T-cell (primary cell): ENCODE measurements at regions not wholly inside any gene's neighbourhood (a gene's known extent, or its start where the extent isn't known, plus 50 kb on each side); places are given as distances from the start of the nearest gene placed in this dataset.

Experiments
- ATAC-seq, 4 experiments: fragments of 200-7000 bp in 3 of 4; fragments of 150-1000 bp in 1 of 4; cut with Tn5 transposase; replicated peaks in 1 of 4; 1 replicate in 3 of 4; 2 replicates in 1 of 4; pipeline ENCODE4 v1.10.0; 2021; ENCODE audit warnings: moderate library complexity in 3 of 4, mild to moderate bottlenecking in 2 of 4, moderate number of reproducible peaks in 1 of 4
- CTCF ChIA-PET, 2 donors: fragments of 300-600 bp; sonication (Branson Sonifier 250); formaldehyde crosslinking; loops; one replicate each; lab custom pipeline; 2022; ENCODE audit warnings: antibody characterized with exemption in 2 of 2; lab: Charles Lee
- POLR2A ChIA-PET, 2 donors: fragments of 300-600 bp; sonication (Branson Sonifier 250); formaldehyde crosslinking; loops; one replicate each; lab custom pipeline; 2022; ENCODE audit warnings: antibody characterized with exemption in 2 of 2; lab: Charles Lee
- DNase-seq, 35 experiments: peaks; one replicate each; pipeline versions ENCODE4 v3.0.0 to v3.0.0-alpha.2; 2013 to 2023
- H3K27ac ChIP-seq: one replicate; pipeline ENCODE4 v1.5.1; 2013; ENCODE audit warnings: low read length
- H3K27me3 ChIP-seq, 2 experiments: replicated peaks in 1 of 2; 1 replicate in 1 of 2; 2 replicates in 1 of 2; pipeline versions ENCODE4 v1.6.1 to v1.7.0; 2013; ENCODE audit warnings: low read length in 1 of 2, mixed read lengths in 1 of 2; ENCODE audit not compliant: control insufficient read depth in 2 of 2, insufficient read depth in 2 of 2; ENCODE audit errors: extremely low read depth in 1 of 2
- H3K36me3 ChIP-seq, 2 donors: 1 replicate in 1 of 2; 2 replicates in 1 of 2; pipeline versions ENCODE4 v1.6.1 to v1.7.0; 2013; ENCODE audit warnings: low read length in 1 of 2; ENCODE audit not compliant: control insufficient read depth in 2 of 2, insufficient read depth in 1 of 2; ENCODE audit errors: extremely low read depth in 1 of 2
- H3K4me1 ChIP-seq, 2 experiments: 1 replicate in 1 of 2; 2 replicates in 1 of 2; pipeline versions ENCODE4 v1.6.1 to v1.7.0; 2013; ENCODE audit warnings: low read length in 2 of 2, mixed read lengths in 1 of 2; ENCODE audit not compliant: insufficient read depth in 2 of 2, control insufficient read depth in 1 of 2; ENCODE audit errors: extremely low read depth in 1 of 2
- H3K4me3 ChIP-seq, 2 donors: 1 replicate in 1 of 2; 2 replicates in 1 of 2; pipeline versions ENCODE4 v1.5.1 to v1.7.0; 2013; ENCODE audit warnings: mild to moderate bottlenecking in 2 of 2, low read length in 1 of 2, moderate library complexity in 1 of 2; ENCODE audit not compliant: control insufficient read depth in 1 of 2; ENCODE audit errors: extremely low read depth in 1 of 2
- H3K9me3 ChIP-seq: 2 replicates; pipeline ENCODE4 v1.7.0; 2013
- H3K27ac Mint-ChIP-seq, 2 donors: one replicate each; pipeline ENCODE4 v1.8.0; 2020 to 2021; ENCODE audit warnings: mild to moderate bottlenecking in 2 of 2, mixed read lengths in 2 of 2
- H3K27me3 Mint-ChIP-seq, 2 donors: one replicate each; pipeline ENCODE4 v1.8.0; 2021 to 2022; ENCODE audit warnings: mixed read lengths in 2 of 2
- H3K36me3 Mint-ChIP-seq: one replicate; pipeline ENCODE4 v1.8.0; 2021; ENCODE audit warnings: mixed read lengths
- H3K4me1 Mint-ChIP-seq, 3 donors: one replicate each; pipeline ENCODE4 v1.8.0; 2020 to 2022; ENCODE audit warnings: mixed read lengths in 3 of 3, mild to moderate bottlenecking in 1 of 3
- H3K4me3 Mint-ChIP-seq, 3 donors: one replicate each; pipeline ENCODE4 v1.8.0; 2020 to 2022; ENCODE audit warnings: mild to moderate bottlenecking in 3 of 3, mixed read lengths in 3 of 3, moderate library complexity in 3 of 3
- H3K9me3 Mint-ChIP-seq, 3 donors: one replicate each; pipeline ENCODE4 v1.8.0; 2020 to 2022; ENCODE audit warnings: mixed read lengths in 3 of 3
- WGBS: methylation state at CpG from one replicate; pipeline ENCODE4 v1.1.5; 2013; ENCODE audit warnings: missing lambda C conversion rate; ENCODE audit not compliant: insufficient coverage; 5-methylcytosine and 5-hydroxymethylcytosine counted together

GRCh38 chr3:39753391-39753790 lies 56.0 kb upstream of the MYRIP start:
- Mint-ChIP-seq H3K36me3 (no peaks in the 10 kb centered on the region), H3K4me3 (no peak overlapping the region), H3K9me3 (no peaks in the 10 kb centered on the region), H3K27ac (no peak overlapping the region), H3K4me1 (no peaks in the 10 kb centered on the region), H3K27me3 (peaks cover 0 to 19% of the 10 kb centered on the region in 2 donors)
- no CpG with 5 or more reads among the region's 1 CpG for WGBS
- DNase-seq: no peak
- Histone ChIP-seq H3K4me3 (no peak overlapping the region), H3K27me3 (no peaks in the 10 kb centered on the region), H3K9me3 (no peaks in the 10 kb centered on the region), H3K36me3 (no peaks in the 10 kb centered on the region), H3K4me1 (peaks cover 0 to 2% of the 10 kb centered on the region in 2 experiments), H3K27ac (no peak overlapping the region)
- ChIA-PET POLR2A (no interaction called here), CTCF (no interaction called here)
- no peak for ATAC-seq

GRCh38 chr3:39754549-39754948 lies 54.9 kb upstream of the MYRIP start:
- Mint-ChIP-seq H3K36me3 (no peaks in the 10 kb centered on the region), H3K27ac (no peak overlapping the region), H3K27me3 (peaks cover 0 to 19% of the 10 kb centered on the region in 2 donors), H3K9me3 (no peaks in the 10 kb centered on the region), H3K4me1 (no peaks in the 10 kb centered on the region), H3K4me3 (no peak overlapping the region)
- Histone ChIP-seq H3K4me3 (no peak overlapping the region), H3K27me3 (no peaks in the 10 kb centered on the region), H3K36me3 (no peaks in the 10 kb centered on the region), H3K9me3 (no peaks in the 10 kb centered on the region), H3K27ac (no peak overlapping the region), H3K4me1 (peaks cover 0 to 2% of the 10 kb centered on the region in 2 experiments)
- ATAC-seq (no peak), DNase-seq (no peak)
- no CpG with 5 or more reads among the region's 3 CpGs for WGBS
- CTCF ChIA-PET: no interaction called here
- POLR2A ChIA-PET: no interaction called here

DNA sequence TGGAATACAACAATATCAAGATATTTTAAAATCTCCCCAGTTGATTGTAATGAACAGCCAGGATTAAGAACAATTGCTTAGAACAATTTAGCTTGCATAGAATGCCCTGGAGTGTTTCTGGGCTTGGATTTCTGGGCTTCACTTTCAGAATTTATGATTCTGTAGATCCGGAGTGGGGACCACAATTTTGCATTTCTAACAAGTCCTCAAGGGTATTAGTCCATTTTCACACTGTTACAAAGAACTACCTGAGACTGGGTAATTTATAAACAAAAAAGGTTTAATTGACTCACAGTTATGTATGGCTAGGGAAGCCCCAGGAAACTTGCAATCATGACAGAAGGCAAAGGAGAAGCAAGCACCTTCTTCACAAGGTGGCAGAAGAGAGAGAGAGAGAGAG lies 54.3 kb upstream of the MYRIP start:
- peaks cover 0 to 19% of the 10 kb centered on the region in 2 donors for H3K27me3 Mint-ChIP-seq
- CTCF ChIA-PET: no interaction called here
- Histone ChIP-seq H3K27ac (no peak overlapping the region), H3K36me3 (no peaks in the 10 kb centered on the region), H3K9me3 (no peaks in the 10 kb centered on the region), H3K27me3 (no peaks in the 10 kb centered on the region), H3K4me1 (peaks cover 0 to 2% of the 10 kb centered on the region in 2 experiments), H3K4me3 (no peak overlapping the region)
- H3K4me3 Mint-ChIP-seq: no peak overlapping the region
- DNase-seq (no peak), ATAC-seq (no peak)
- POLR2A ChIA-PET: no interaction called here
- no peak overlapping the region for H3K27ac Mint-ChIP-seq
- H3K36me3 Mint-ChIP-seq: no peaks in the 10 kb centered on the region
- no peaks in the 10 kb centered on the region for H3K4me1 Mint-ChIP-seq
- H3K9me3 Mint-ChIP-seq: no peaks in the 10 kb centered on the region
- WGBS: no CpG with 5 or more reads among the region's 1 CpG

DNA sequence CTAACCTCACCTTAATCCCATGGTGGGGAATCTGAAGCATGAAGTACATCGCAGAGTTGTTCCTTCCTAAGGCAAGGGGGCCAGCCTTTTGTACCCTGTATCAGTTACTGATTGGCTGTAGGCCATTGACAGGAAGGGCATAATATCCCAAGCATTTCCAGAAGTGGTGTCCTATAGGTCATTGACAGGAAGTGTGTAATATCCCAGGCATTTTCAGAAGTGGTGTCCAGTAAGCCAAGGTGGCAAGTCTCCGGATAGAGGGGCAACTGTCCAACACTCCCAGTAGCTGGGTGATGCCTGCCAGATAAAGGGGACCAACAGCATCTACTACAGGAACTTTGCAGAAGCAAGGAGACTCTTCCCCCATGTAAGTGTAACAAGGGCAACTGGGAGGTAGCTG lies 52.1 kb upstream of the MYRIP start:
- no peak overlapping the region for H3K4me3 Mint-ChIP-seq
- H3K4me1 Mint-ChIP-seq: no peaks in the 10 kb centered on the region
- ATAC-seq: no peak
- CTCF ChIA-PET: no interaction called here
- no peaks in the 10 kb centered on the region for H3K9me3 Mint-ChIP-seq
- Histone ChIP-seq H3K27ac (no peak overlapping the region), H3K9me3 (no peaks in the 10 kb centered on the region), H3K4me3 (no peak overlapping the region), H3K4me1 (no peaks in the 10 kb centered on the region), H3K36me3 (no peaks in the 10 kb centered on the region), H3K27me3 (no peaks in the 10 kb centered on the region)
- no peak overlapping the region for H3K27ac Mint-ChIP-seq
- POLR2A ChIA-PET: no interaction called here
- H3K36me3 Mint-ChIP-seq: no peaks in the 10 kb centered on the region
- H3K27me3 Mint-ChIP-seq: peaks cover 0 to 21% of the 10 kb centered on the region in 2 donors
- WGBS: 100% methylated on average over 1 of the region's 2 CpGs
- DNase-seq: no peak
